Smooth muscle cell (in vitro differentiated cells): ENCODE measurements at regions not wholly inside any gene's neighbourhood (a gene's known extent, or its start where the extent isn't known, plus 50 kb on each side); places are given as distances from the start of the nearest gene placed in this dataset.

Experiments
- DNase-seq: peaks from one replicate; lab custom pipeline; 2025; ENCODE audit not compliant: unreplicated experiment; lab: John Stamatoyannopoulos, UW
- H2AFZ ChIP-seq: fragments of 200-600 bp; sonication (generic); 2 replicates; pipeline ENCODE4 v1.6.0; 2016; ENCODE audit warnings: antibody characterized with exemption, low read depth, mild to moderate bottlenecking
- H3F3A ChIP-seq: fragments of 200-600 bp; sonication (generic); 2 replicates; pipeline ENCODE4 v1.6.0; 2017; ENCODE audit warnings: antibody characterized with exemption, low read depth
- H3K27ac ChIP-seq: fragments of 200-600 bp; sonication (generic); 2 replicates; pipeline ENCODE4 v1.5.1; 2016; ENCODE audit warnings: low read depth, mild to moderate bottlenecking
- H3K27me3 ChIP-seq: fragments of 200-600 bp; sonication (generic); 2 replicates; pipeline ENCODE4 v1.6.1; 2016; ENCODE audit warnings: low read depth, mild to moderate bottlenecking
- H3K36me3 ChIP-seq: fragments of 200-600 bp; sonication (generic); 2 replicates; pipeline ENCODE4 v1.5.1; 2016; ENCODE audit warnings: low read depth
- H3K4me1 ChIP-seq: fragments of 200-600 bp; sonication (generic); 2 replicates; pipeline ENCODE4 v1.5.1; 2016; ENCODE audit warnings: low read depth
- H3K4me2 ChIP-seq: fragments of 200-600 bp; sonication (generic); 2 replicates; pipeline ENCODE4 v1.6.0; 2016; ENCODE audit warnings: mild to moderate bottlenecking
- H3K4me3 ChIP-seq: fragments of 200-600 bp; sonication (generic); 2 replicates; pipeline ENCODE4 v1.5.1; 2016; ENCODE audit warnings: mild to moderate bottlenecking
- H3K79me2 ChIP-seq: fragments of 200-600 bp; sonication (generic); 2 replicates; pipeline ENCODE4 v1.6.0; 2016; ENCODE audit warnings: low read depth, mild to moderate bottlenecking
- H3K9ac ChIP-seq: fragments of 200-600 bp; sonication (generic); 2 replicates; pipeline ENCODE4 v1.6.0; 2016; ENCODE audit warnings: low read depth
- H3K9me3 ChIP-seq: fragments of 200-600 bp; sonication (generic); replicated peaks from 2 replicates; pipeline ENCODE4 v1.5.1; 2016; ENCODE audit warnings: low read depth
- H4K20me1 ChIP-seq: fragments of 200-600 bp; sonication (generic); 2 replicates; pipeline ENCODE4 v1.6.0; 2016; ENCODE audit warnings: low read depth
- CTCF ChIP-seq: fragments of 200-600 bp; sonication (generic); IDR thresholded peaks from 2 replicates; pipeline ENCODE4 v1.5.1; 2017; ENCODE audit warnings: borderline replicate concordance, mild to moderate bottlenecking, antibody characterized with exemption; ENCODE audit not compliant: insufficient read depth, poor library complexity, severe bottlenecking
- WGBS: methylation state at CpG from one replicate; pipeline ENCODE4 v1.1.7; 2016; ENCODE audit warnings: low lambda C conversion rate; 5-methylcytosine and 5-hydroxymethylcytosine counted together

- no peak overlapping the region for H2AFZ ChIP-seq
- no peak for TF ChIP-seq CTCF
- no peaks in the 10 kb centered on the region for H4K20me1 ChIP-seq
- H3K27me3 ChIP-seq: no peaks in the 10 kb centered on the region
- DNase-seq: no peak
- H3K79me2 ChIP-seq: no peaks in the 10 kb centered on the region
- H3F3A ChIP-seq: no peaks in the 10 kb centered on the region
- no peaks in the 10 kb centered on the region for H3K36me3 ChIP-seq
- H3K9me3 ChIP-seq: no peaks in the 10 kb centered on the region
- 78% methylated on average over 2 of the region's 2 CpGs for WGBS
- H3K9ac ChIP-seq: no peak overlapping the region
- peaks cover 12% of the 10 kb centered on the region for H3K4me1 ChIP-seq
- H3K4me2 ChIP-seq: no peak overlapping the region
- H3K27ac ChIP-seq: no peak overlapping the region
- H3K4me3 ChIP-seq: no peak overlapping the region
Measured at GRCh38 chr3:103495186-103495585, 1060.4 kb downstream of the ZPLD1 start.

- Histone ChIP-seq H3K36me3 (no peaks in the 10 kb centered on the region), H3K4me1 (peaks cover 12% of the 10 kb centered on the region), H3F3A (no peaks in the 10 kb centered on the region), H4K20me1 (no peaks in the 10 kb centered on the region), H3K27me3 (no peaks in the 10 kb centered on the region), H3K9ac (no peak overlapping the region), H3K79me2 (no peaks in the 10 kb centered on the region), H3K9me3 (no peaks in the 10 kb centered on the region), H2AFZ (peak overlapping the region; percentile 34), H3K4me2 (peak overlapping the region; percentile 42), H3K27ac (peak overlapping the region; percentile 60), H3K4me3 (no peak overlapping the region)
- no peak for TF ChIP-seq CTCF
- WGBS: 65% methylated on average over 1 of the region's 1 CpG
- no peak for DNase-seq
Measured at GRCh38 chr3:103499132-103499900, 1064.5 kb downstream of the ZPLD1 start.

- DNase-seq: no peak
- Histone ChIP-seq H3K79me2 (no peaks in the 10 kb centered on the region), H3F3A (no peaks in the 10 kb centered on the region), H2AFZ (peak overlapping the region; percentile 34), H3K27ac (no peak overlapping the region), H4K20me1 (no peaks in the 10 kb centered on the region), H3K36me3 (no peaks in the 10 kb centered on the region), H3K27me3 (no peaks in the 10 kb centered on the region), H3K4me2 (peak overlapping the region; percentile 42), H3K9me3 (no peaks in the 10 kb centered on the region), H3K9ac (no peak overlapping the region), H3K4me1 (peaks cover 12% of the 10 kb centered on the region), H3K4me3 (no peak overlapping the region)
- WGBS: 85% methylated on average over 4 of the region's 4 CpGs
- TF ChIP-seq CTCF: no peak
Measured at GRCh38 chr3:103499967-103500366, 1065.2 kb downstream of the ZPLD1 start.

GRCh38 chr3:103510760-103511159, 1075.9 kb downstream of the ZPLD1 start:
- Histone ChIP-seq H4K20me1 (no peaks in the 10 kb centered on the region), H3K36me3 (no peaks in the 10 kb centered on the region), H3K4me1 (peaks cover 8% of the 10 kb centered on the region), H3K4me2 (no peak overlapping the region), H3K4me3 (no peak overlapping the region), H3K79me2 (no peaks in the 10 kb centered on the region), H2AFZ (no peak overlapping the region), H3K27ac (no peak overlapping the region), H3K27me3 (no peaks in the 10 kb centered on the region), H3K9me3 (no peaks in the 10 kb centered on the region), H3F3A (no peaks in the 10 kb centered on the region), H3K9ac (no peak overlapping the region)
- WGBS: 77% methylated on average over 2 of the region's 2 CpGs
- DNase-seq: no peak
- TF ChIP-seq CTCF: no peak
